ENCODE measurements at regions not wholly inside any gene's neighbourhood (a gene's known extent, or its start where the extent isn't known, plus 50 kb on each side); places are given as distances from the start of the nearest gene placed in this dataset.

DNA sequence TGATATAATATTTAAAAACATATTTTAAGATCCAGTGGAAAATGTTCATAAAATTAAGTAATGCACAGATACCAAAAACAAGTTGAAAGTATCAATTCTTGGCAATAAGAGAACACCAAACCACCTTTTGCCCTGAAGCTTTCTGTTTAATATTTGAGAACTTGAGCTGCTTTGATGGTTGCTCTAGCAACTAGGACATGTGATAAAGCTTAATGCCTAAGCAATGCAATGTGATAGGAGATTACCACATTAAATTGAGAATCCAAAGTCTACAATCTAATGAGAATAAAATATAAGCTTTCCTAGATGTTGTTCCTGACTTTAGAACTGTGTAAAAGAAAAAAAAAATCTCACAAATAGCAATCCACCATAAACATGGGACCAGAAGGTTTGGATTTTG is 1367.5 kb upstream of the PCDH9 start:
- Histone ChIP-seq H3K27me3 (replicated peaks; ENCODE audit: insufficient read depth, low read depth, low read length, poor library complexity) (no peaks in the 10 kb centered on the region), H3K27ac (ENCODE audit: low read depth, low read length, poor library complexity, severe bottlenecking) (no peak overlapping the region), H3K4me3 (ENCODE audit: low read depth, low read length, poor library complexity, severe bottlenecking) (no peak overlapping the region), H3K9me3 (ENCODE audit: low read depth, low read length, poor library complexity, severe bottlenecking) (no peaks in the 10 kb centered on the region), H3K4me1 (ENCODE audit: insufficient read depth, low read length, poor library complexity, severe bottlenecking) (no peaks in the 10 kb centered on the region), H3K36me3 (ENCODE audit: insufficient read depth, low read length, poor library complexity, severe bottlenecking) (no peaks in the 10 kb centered on the region)
- BruUV-seq (replicated peaks) = no TSS peak
- TF ChIP-seq, protein P1, sequence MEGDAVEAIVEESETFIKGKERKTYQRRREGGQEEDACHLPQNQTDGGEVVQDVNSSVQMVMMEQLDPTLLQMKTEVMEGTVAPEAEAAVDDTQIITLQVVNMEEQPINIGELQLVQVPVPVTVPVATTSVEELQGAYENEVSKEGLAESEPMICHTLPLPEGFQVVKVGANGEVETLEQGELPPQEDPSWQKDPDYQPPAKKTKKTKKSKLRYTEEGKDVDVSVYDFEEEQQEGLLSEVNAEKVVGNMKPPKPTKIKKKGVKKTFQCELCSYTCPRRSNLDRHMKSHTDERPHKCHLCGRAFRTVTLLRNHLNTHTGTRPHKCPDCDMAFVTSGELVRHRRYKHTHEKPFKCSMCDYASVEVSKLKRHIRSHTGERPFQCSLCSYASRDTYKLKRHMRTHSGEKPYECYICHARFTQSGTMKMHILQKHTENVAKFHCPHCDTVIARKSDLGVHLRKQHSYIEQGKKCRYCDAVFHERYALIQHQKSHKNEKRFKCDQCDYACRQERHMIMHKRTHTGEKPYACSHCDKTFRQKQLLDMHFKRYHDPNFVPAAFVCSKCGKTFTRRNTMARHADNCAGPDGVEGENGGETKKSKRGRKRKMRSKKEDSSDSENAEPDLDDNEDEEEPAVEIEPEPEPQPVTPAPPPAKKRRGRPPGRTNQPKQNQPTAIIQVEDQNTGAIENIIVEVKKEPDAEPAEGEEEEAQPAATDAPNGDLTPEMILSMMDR (conservative IDR thresholded peaks at IDR 0.05; ENCODE audit: low read depth, low read length) = no peak
- no peak for TF ChIP-seq EZH2 (IDR thresholded peaks at IDR 0.05; ENCODE audit: borderline replicate concordance, low read depth, low read length, poor library complexity, severe bottlenecking)
- intact Hi-C loops (cut with micrococcal nuclease; ENCODE audit: unreplicated experiment) = no loop called here
- no peak for DNase-seq (ENCODE audit: low spot score)
- CTCF ChIA-PET = no interaction called here
- POLR2A ChIA-PET (ENCODE audit: low non-redundant PET) = no interaction called here

DNA sequence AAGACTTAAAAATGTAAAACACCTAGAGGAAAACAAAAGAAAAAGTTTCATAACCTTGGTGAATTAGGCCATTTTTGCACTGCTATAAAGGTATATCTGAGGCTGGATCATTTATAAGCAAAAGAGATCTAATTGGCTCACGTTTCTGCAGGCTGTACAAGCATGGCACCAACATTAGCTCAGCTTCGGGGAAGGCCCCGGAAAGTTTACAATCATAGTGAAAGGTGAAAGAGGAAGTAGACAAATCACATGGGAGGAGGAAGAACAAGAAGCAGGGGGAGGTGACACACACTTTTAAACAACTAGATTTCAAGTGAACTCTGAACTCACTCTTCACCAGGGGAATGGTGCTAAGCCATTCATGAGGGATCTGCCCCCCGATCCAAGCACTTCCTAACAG is 1358.5 kb upstream of the PCDH9 start:
- no peak overlapping the region for H3K27ac ChIP-seq (ENCODE audit: low read depth, low read length, poor library complexity, severe bottlenecking)
- no peak for DNase-seq (ENCODE audit: low spot score)
- no peak for TF ChIP-seq EZH2 (IDR thresholded peaks at IDR 0.05; ENCODE audit: borderline replicate concordance, low read depth, low read length, poor library complexity, severe bottlenecking)
- TF ChIP-seq, protein P1 (conservative IDR thresholded peaks at IDR 0.05; ENCODE audit: low read depth, low read length) = no peak
- intact Hi-C loops (cut with micrococcal nuclease; ENCODE audit: unreplicated experiment) = no loop called here
- H3K4me1 ChIP-seq (ENCODE audit: insufficient read depth, low read length, poor library complexity, severe bottlenecking) = no peaks in the 10 kb centered on the region
- no peaks in the 10 kb centered on the region for H3K36me3 ChIP-seq (ENCODE audit: insufficient read depth, low read length, poor library complexity, severe bottlenecking)
- no peak overlapping the region for H3K4me3 ChIP-seq (ENCODE audit: low read depth, low read length, poor library complexity, severe bottlenecking)
- POLR2A ChIA-PET (ENCODE audit: low non-redundant PET) = no interaction called here
- H3K27me3 ChIP-seq (replicated peaks; ENCODE audit: insufficient read depth, low read depth, low read length, poor library complexity) = no peaks in the 10 kb centered on the region
- no TSS peak for BruUV-seq (replicated peaks)
- H3K9me3 ChIP-seq (ENCODE audit: low read depth, low read length, poor library complexity, severe bottlenecking) = no peaks in the 10 kb centered on the region
- CTCF ChIA-PET = no interaction called here

DNA sequence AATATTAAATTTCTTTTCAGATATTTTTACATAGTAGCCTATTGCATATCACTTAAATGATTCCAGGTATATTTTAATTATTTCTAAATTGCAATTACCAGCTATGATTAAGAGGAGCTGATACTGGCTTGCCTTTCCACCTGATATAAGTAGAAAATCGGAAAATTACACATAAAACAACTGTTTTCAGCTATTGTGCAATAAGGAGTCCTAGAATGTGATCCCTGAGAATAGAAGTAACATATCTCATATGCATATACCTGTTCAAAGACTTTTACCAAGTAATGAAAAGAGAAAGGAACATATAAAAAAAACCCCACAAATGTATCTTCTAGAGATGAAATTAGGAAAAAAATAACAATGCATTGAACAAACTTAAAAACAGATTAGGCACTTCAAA is 1354.6 kb upstream of the PCDH9 start:
- Histone ChIP-seq H3K27me3 (replicated peaks; ENCODE audit: insufficient read depth, low read depth, low read length, poor library complexity) (no peaks in the 10 kb centered on the region), H3K27ac (ENCODE audit: low read depth, low read length, poor library complexity, severe bottlenecking) (no peak overlapping the region), H3K4me3 (ENCODE audit: low read depth, low read length, poor library complexity, severe bottlenecking) (no peak overlapping the region), H3K4me1 (ENCODE audit: insufficient read depth, low read length, poor library complexity, severe bottlenecking) (no peaks in the 10 kb centered on the region), H3K9me3 (ENCODE audit: low read depth, low read length, poor library complexity, severe bottlenecking) (no peaks in the 10 kb centered on the region), H3K36me3 (ENCODE audit: insufficient read depth, low read length, poor library complexity, severe bottlenecking) (no peaks in the 10 kb centered on the region)
- no peak for DNase-seq (ENCODE audit: low spot score)
- no peak for TF ChIP-seq EZH2 (IDR thresholded peaks at IDR 0.05; ENCODE audit: borderline replicate concordance, low read depth, low read length, poor library complexity, severe bottlenecking)
- TF ChIP-seq, protein P1 (conservative IDR thresholded peaks at IDR 0.05; ENCODE audit: low read depth, low read length) = no peak
- ChIA-PET POLR2A (ENCODE audit: low non-redundant PET) (no interaction called here), CTCF (no interaction called here)
- intact Hi-C loops (cut with micrococcal nuclease; ENCODE audit: unreplicated experiment) = no loop called here
- no TSS peak for BruUV-seq (replicated peaks)

Data from A673 (cell line).